GM18907 (cell line): ENCODE measurements at regions not wholly inside any gene's neighbourhood (a gene's known extent, or its start where the extent isn't known, plus 50 kb on each side); places are given as distances from the start of the nearest gene placed in this dataset.

Experiments used
- ATAC-seq: cut with Tn5 transposase; IDR thresholded peaks from one replicate; pipeline ENCODE4 v1.9.1; 2021; ENCODE audit warnings: mild to moderate bottlenecking, moderate library complexity; ENCODE audit not compliant: unreplicated experiment

GRCh38 chr3:168539909-168540308 lies 444.2 kb upstream of the GOLIM4 start:
- no peak for ATAC-seq

DNA sequence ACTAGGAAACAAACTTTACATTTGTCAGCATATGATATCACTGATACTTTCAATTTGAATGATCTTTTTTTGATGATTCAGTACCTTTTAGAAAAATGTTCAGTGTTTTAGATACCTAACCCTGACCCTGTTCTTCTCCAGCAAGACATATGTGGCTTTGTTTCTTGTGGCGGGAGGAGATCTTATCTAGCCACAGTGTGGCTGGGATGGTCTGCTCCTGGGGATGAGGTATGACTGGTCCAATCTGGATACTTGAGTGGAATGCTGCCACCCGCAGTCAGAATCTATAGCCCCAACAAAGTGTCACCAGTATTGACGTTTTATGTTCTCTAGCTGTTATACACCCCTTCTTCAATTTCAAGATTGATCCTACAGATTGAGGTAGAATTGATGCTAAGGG lies 439.0 kb upstream of the GOLIM4 start:
- no peak for ATAC-seq

DNA sequence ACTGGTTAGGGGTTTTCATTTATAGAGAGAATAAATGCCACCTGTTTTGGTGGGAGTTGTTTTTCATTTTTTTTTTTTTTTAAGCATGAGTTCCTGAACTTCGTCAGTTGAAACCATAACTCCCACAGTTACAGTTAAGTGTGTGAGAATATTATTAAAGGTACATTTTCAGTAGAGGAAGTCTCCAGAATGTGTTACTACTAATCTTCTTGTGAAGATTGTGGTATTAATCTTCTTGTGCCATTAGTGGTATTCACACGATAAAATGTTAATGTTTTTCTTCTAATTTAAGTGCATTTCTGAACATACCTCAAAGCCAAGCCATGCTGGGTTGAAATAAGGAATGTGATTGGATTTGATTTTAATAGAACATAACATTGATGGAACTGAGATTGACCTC lies 437.9 kb upstream of the GOLIM4 start:
- ATAC-seq = no peak

GRCh38 chr3:168532135-168532534 lies 436.4 kb upstream of the GOLIM4 start:
- no peak for ATAC-seq

GRCh38 chr3:168531116-168531515 lies 435.4 kb upstream of the GOLIM4 start:
- ATAC-seq = no peak

- ATAC-seq = no peak
Observed at GRCh38 chr3:168524129-168524528, 428.4 kb upstream of the GOLIM4 start.

- ATAC-seq = peak; percentile 48
Observed at GRCh38 chr3:168517249-168518071, 421.7 kb upstream of the GOLIM4 start.

GRCh38 chr3:168514252-168514651 lies 418.5 kb upstream of the GOLIM4 start:
- no peak for ATAC-seq

DNA sequence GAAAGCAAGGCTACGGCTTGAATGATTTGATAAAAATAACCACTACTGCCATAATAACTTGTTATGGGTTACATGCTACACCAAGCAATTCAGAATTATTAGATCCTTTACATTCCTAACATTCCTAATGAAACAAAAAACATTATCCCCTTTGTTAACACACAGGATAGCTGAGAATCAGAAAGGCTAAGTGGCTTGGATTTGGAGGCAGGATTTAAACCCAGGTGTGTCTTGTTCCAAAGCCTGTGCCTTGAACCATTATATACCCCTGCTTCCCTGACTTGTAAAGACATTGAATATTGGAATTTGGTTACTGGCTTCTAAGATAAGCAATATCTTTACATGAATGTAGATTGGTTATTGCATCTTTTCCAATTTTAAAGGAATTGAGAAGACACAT lies 417.1 kb upstream of the GOLIM4 start:
- ATAC-seq = no peak

GRCh38 chr3:168511428-168512014 lies 415.8 kb upstream of the GOLIM4 start:
- no peak for ATAC-seq

DNA sequence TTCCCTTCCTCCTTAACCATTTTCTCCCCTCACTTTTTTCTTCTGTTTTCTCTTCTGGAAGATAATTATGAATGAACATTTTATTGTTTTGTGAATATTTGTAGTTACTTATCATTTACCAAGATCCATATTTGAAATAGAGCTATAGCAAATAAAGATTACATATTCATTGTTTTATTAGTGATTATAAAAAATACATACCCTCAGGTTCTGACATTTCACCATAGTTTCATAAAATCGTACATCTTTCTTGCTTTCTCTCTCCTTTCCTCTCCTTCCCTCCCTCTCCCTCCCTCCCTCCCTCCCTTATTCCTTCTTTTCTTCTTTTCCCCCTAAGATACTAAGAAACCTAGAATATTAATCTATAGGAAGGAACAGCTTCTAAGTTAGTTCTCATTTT lies 410.9 kb upstream of the GOLIM4 start:
- no peak for ATAC-seq

- no peak for ATAC-seq
Observed at GRCh38 chr3:168501570-168501969, 405.8 kb upstream of the GOLIM4 start.

DNA sequence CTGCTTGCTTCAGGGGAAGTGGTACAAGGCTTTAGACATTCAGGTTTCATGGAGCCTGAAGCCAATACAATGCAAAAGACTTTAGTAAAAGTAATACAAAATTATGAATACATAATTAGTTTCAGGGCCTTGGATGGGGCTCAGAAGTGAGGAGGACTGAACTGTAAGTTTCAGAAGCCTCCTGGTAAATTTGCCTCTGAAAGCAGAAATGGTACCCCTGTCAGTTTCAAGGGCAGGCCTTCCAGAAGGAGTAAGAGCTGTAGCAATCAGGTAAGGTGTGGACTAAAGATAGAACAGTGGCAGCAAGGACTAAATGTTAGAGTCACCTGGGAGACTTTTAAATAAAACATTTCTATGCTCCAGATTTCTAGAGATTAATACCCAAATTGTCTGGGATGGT lies 402.5 kb upstream of the GOLIM4 start:
- no peak for ATAC-seq

DNA sequence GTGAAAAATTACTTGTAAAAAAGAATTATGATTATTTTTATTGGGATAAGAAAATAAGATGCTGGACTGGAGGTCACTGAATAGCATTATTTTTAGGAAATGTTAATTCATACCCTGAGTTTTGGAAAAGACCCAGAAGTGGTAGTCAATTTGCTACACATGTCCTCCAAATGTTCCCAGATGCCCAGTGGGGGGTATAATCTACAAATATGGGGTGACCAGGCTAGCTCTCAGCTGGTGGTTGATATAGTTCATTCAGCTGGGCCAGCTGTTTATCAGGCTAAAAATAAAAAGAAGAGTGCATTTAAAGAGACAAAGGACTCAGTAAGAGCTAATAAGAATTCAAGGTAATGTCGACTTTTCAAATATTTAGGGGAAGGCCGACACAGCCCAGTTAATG lies 402.0 kb upstream of the GOLIM4 start:
- ATAC-seq = no peak

- ATAC-seq = no peak
Observed at GRCh38 chr3:168497183-168497582, 401.5 kb upstream of the GOLIM4 start.

DNA sequence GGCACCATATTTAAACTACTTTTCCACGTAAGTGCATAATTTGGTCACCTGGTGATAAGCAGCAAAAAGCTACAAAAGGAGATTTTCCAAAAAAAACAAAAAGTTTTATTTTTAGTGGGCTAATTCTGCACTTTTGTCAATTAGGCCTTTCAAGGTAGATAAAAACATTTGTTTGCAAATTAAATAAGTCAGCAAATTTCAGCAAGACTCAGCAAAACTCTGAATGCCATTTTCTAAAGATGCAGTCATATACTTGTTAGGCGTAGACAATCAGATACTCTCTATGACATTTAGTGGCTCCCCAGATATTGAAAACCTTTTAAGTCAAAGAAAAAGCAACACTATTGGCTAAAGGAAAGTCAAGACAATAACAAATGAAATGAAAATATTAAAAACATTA lies 400.2 kb upstream of the GOLIM4 start:
- ATAC-seq = no peak

GRCh38 chr3:168495270-168495669 lies 399.5 kb upstream of the GOLIM4 start:
- no peak for ATAC-seq

- ATAC-seq = no peak
Observed at GRCh38 chr3:168493412-168494205, 397.9 kb upstream of the GOLIM4 start.

DNA sequence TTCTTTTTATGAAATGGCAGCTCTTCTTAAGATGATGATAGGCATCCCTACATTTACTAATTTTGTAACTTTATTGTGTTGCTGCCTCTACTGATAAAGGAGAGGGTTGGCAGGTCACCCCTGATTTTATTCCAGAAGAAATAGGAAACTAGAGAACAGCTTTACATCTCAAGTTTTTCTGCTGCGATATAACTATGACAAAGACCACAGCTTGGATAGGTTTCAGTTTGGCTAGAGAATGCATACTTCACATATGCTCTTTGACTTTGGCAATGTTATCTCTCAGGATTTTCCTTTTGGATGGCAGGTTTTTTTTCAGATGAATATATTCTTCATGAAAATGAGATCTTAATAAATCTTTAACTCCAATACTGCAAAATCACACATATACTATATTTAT lies 395.3 kb upstream of the GOLIM4 start:
- ATAC-seq = no peak

DNA sequence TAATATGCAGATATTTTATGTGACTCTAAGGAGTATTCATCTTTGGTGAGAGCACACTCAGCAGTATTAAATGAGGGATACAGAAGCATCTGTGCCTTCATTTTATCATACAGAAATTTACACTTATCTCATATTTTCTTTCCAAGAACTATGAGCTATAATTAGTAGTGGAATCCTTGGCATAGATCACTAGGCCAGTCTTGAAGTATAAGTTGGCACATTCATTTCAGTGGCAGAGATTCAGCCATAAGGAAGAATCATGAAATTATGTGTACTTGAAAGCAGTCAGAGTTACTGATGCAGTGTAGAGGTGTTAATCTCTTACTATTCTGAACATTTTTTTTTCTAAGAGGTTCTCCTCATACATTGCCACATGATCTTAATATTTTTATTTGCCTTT lies 393.6 kb upstream of the GOLIM4 start:
- ATAC-seq = no peak

DNA sequence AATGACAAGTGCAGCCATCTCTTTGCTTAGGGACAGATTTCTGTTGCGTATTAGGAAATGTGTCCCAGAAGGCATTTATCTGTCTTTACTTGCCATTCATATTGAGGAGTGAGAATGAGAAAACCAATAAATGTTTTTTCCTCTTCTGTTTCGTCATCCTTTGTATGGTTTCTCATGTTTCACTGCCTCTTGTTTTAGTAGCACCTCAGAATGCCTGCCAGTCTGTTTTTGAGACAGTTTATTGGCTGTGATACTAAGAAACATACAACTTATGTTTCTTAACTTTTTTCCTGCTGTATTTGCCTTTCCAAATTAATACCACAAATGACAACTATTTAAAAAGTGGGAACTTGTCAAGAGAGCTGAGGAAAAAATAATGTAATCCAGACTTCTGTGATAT lies 390.2 kb upstream of the GOLIM4 start:
- no peak for ATAC-seq
